Small intestine (tissue), 7 donors: ENCODE measurements at regions not wholly inside any gene's neighbourhood (a gene's known extent, or its start where the extent isn't known, plus 50 kb on each side); places are given as distances from the start of the nearest gene placed in this dataset.

Experiments used
- DNase-seq, 2 donors: peaks; one replicate each; pipeline versions ENCODE4 v3.0.0 to v3.0.0-alpha.2; 2013
- FAIRE-seq: peaks from 2 replicates; lab custom pipeline; 2012; peaks lifted over from hg19 to GRCh38; lab: Jason Lieb, UNC
- H3K27ac ChIP-seq, 3 donors: one replicate each; pipeline ENCODE4 v1.5.1; 2013; ENCODE audit warnings: low read length in 2 of 3, mild to moderate bottlenecking in 2 of 3, control low read depth in 1 of 3, inconsistent platforms in 1 of 3, low read depth in 1 of 3, moderate library complexity in 1 of 3
- H3K27me3 ChIP-seq, 3 donors: one replicate each; pipeline ENCODE4 v1.6.1; 2013; ENCODE audit warnings: low read length in 3 of 3, inconsistent platforms in 1 of 3; ENCODE audit not compliant: control insufficient read depth in 3 of 3, insufficient read depth in 3 of 3
- H3K36me3 ChIP-seq, 3 donors: one replicate each; pipeline ENCODE4 v1.6.1; 2013; ENCODE audit warnings: low read length in 3 of 3, inconsistent platforms in 1 of 3, low read depth in 1 of 3, mild to moderate bottlenecking in 1 of 3, moderate library complexity in 1 of 3; ENCODE audit not compliant: control insufficient read depth in 3 of 3, insufficient read depth in 2 of 3
- H3K4me1 ChIP-seq, 3 donors: one replicate each; pipeline ENCODE4 v1.6.1; 2013; ENCODE audit warnings: low read length in 2 of 3, inconsistent platforms in 1 of 3, low read depth in 1 of 3, mild to moderate bottlenecking in 1 of 3, moderate library complexity in 1 of 3; ENCODE audit not compliant: control insufficient read depth in 3 of 3, insufficient read depth in 2 of 3
- H3K4me3 ChIP-seq, 3 donors: one replicate each; pipeline ENCODE4 v1.5.1; 2013; ENCODE audit warnings: low read length in 3 of 3, control low read depth in 1 of 3, inconsistent platforms in 1 of 3, low read depth in 1 of 3, mild to moderate bottlenecking in 1 of 3, moderate library complexity in 1 of 3
- H3K9me3 ChIP-seq, 2 donors: one replicate each; pipeline ENCODE4 v1.6.1; 2013; ENCODE audit warnings: low read depth in 1 of 2, low read length in 1 of 2; ENCODE audit not compliant: control insufficient read depth in 2 of 2, insufficient read depth in 1 of 2
- WGBS, 3 donors: extraction: QIAGEN DNeasy Blood & Tissue Kit; methylation state at CpG; one replicate each; pipeline ENCODE4 v1.1.7; 2013; 5-methylcytosine and 5-hydroxymethylcytosine counted together
- donor health status: healthy with polysubstance abuse.
- donor health status: control.
- donor health status: control.
- donor health status: Bipolar disorder and iron deficiency.
- donor health status: healthy.

- Histone ChIP-seq H3K9me3 (no peaks in the 10 kb centered on the region), H3K27ac (no peak overlapping the region), H3K27me3 (no peaks in the 10 kb centered on the region), H3K36me3 (no peaks in the 10 kb centered on the region), H3K4me3 (no peak overlapping the region), H3K4me1 (no peaks in the 10 kb centered on the region)
- FAIRE-seq (no peak), DNase-seq (peak in 1 of 2 donors; percentile 0)
- WGBS, 3 donors: 25 to 57% (median 42%) methylated on average over 2 of the region's 2 CpGs
These were observed 454.4 kb upstream of the RPS6KA3 start for GRCh38 chrX:20720954-20721626.

GRCh38 chrX:20718592-20719380 lies 452.1 kb upstream of the RPS6KA3 start:
- no peaks in the 10 kb centered on the region for H3K27me3 ChIP-seq
- no peaks in the 10 kb centered on the region for H3K9me3 ChIP-seq
- DNase-seq (no peak), FAIRE-seq (no peak)
- H3K27ac ChIP-seq: no peak overlapping the region
- H3K36me3 ChIP-seq: no peaks in the 10 kb centered on the region
- H3K4me1 ChIP-seq: no peaks in the 10 kb centered on the region
- 30 to 40% (median 38%) methylated on average over 3 of the region's 3 CpGs for WGBS, 3 donors
- H3K4me3 ChIP-seq: no peak overlapping the region

DNA sequence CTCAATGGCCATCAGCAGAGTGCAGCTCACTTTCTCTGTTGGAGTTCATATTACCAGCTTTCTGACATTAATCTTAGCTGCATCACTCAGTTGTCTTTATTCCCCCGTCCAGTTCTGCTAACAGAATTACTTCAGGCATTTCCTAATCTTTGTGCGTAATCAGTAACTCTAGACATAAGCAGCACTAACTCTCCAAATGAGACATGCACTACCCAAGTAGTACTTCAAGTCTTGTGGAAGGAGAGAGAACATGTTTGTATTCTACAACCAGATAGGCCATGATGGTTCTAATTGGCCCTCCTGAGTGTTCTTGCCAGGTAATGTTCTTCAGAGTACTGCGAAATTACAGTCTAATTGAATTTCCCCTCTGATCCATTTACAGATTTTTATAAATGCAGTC lies 448.5 kb upstream of the RPS6KA3 start:
- Histone ChIP-seq H3K27me3 (no peaks in the 10 kb centered on the region), H3K36me3 (no peaks in the 10 kb centered on the region), H3K9me3 (no peaks in the 10 kb centered on the region), H3K27ac (no peak overlapping the region), H3K4me1 (no peaks in the 10 kb centered on the region), H3K4me3 (no peak overlapping the region)
- no peak for DNase-seq
- 80 to 83% (median 82%) methylated on average over 3 of the region's 3 CpGs for WGBS, 3 donors
- FAIRE-seq: no peak

GRCh38 chrX:20712811-20713210 lies 446.1 kb upstream of the RPS6KA3 start:
- no peak for FAIRE-seq
- 7 to 46% (median 10%) methylated on average over 1 of the region's 1 CpG for WGBS, 3 donors
- Histone ChIP-seq H3K9me3 (no peaks in the 10 kb centered on the region), H3K4me1 (no peaks in the 10 kb centered on the region), H3K4me3 (no peak overlapping the region), H3K27ac (no peak overlapping the region), H3K36me3 (no peaks in the 10 kb centered on the region), H3K27me3 (no peaks in the 10 kb centered on the region)
- no peak for DNase-seq

- 47 to 78% (median 63%) methylated on average over 3 of the region's 3 CpGs for WGBS, 3 donors
- FAIRE-seq: no peak
- H3K27ac ChIP-seq: no peak overlapping the region
- H3K27me3 ChIP-seq: no peaks in the 10 kb centered on the region
- H3K36me3 ChIP-seq: no peaks in the 10 kb centered on the region
- no peak overlapping the region for H3K4me3 ChIP-seq
- no peak for DNase-seq
- H3K9me3 ChIP-seq: no peaks in the 10 kb centered on the region
- H3K4me1 ChIP-seq: no peaks in the 10 kb centered on the region
These were observed 444.7 kb upstream of the RPS6KA3 start for GRCh38 chrX:20711366-20711765.

DNA sequence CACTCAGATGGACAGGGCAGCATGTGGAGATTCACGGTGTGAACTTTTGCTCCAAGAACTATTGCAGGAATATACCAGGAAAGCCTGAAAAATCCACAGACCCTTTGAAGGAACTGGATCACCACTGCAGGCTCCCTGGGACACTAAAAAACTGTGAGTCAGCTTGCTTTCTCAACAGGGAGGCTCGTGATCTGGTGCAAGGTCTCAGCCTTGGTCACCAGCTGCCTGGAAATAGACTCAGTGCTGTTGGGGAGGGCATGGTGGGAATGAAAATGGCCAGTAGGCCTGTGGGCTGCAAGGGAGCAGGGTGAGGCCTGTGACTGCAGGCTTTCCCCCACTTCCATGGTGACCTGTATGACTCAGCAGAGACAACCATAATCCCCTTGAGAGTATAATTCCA lies 426.4 kb upstream of the RPS6KA3 start:
- FAIRE-seq (no peak), DNase-seq (no peak)
- WGBS, 3 donors: 50 to 76% (median 64%) methylated on average over 2 of the region's 2 CpGs

GRCh38 chrX:20686256-20686655 lies 419.5 kb upstream of the RPS6KA3 start:
- H3K4me3 ChIP-seq: no peak overlapping the region
- no peak overlapping the region for H3K27ac ChIP-seq
- H3K4me1 ChIP-seq: no peaks in the 10 kb centered on the region
- H3K27me3 ChIP-seq: no peaks in the 10 kb centered on the region
- no peaks in the 10 kb centered on the region for H3K36me3 ChIP-seq
- 76 to 88% (median 83%) methylated on average over 7 of the region's 7 CpGs for WGBS, 3 donors
- FAIRE-seq (no peak), DNase-seq (no peak)
- H3K9me3 ChIP-seq: no peaks in the 10 kb centered on the region

More for the DNA sequence above, 426.4 kb upstream of the RPS6KA3 start:
- H3K9me3 ChIP-seq: no peaks in the 10 kb centered on the region
- H3K4me3 ChIP-seq: no peak overlapping the region
- H3K4me1 ChIP-seq: no peaks in the 10 kb centered on the region
- H3K27ac ChIP-seq: no peak overlapping the region
- H3K36me3 ChIP-seq: no peaks in the 10 kb centered on the region
- no peaks in the 10 kb centered on the region for H3K27me3 ChIP-seq

GRCh38 chrX:20685652-20686051 lies 418.9 kb upstream of the RPS6KA3 start:
- no peak overlapping the region for H3K4me3 ChIP-seq
- no peaks in the 10 kb centered on the region for H3K9me3 ChIP-seq
- no peak overlapping the region for H3K27ac ChIP-seq
- H3K36me3 ChIP-seq: no peaks in the 10 kb centered on the region
- no peak for DNase-seq
- 72 to 87% (median 74%) methylated on average over 5 of the region's 5 CpGs for WGBS, 3 donors
- H3K4me1 ChIP-seq: no peaks in the 10 kb centered on the region
- no peaks in the 10 kb centered on the region for H3K27me3 ChIP-seq
- FAIRE-seq: no peak
